OCI-LY7 (cell line): ENCODE measurements at regions not wholly inside any gene's neighbourhood (a gene's known extent, or its start where the extent isn't known, plus 50 kb on each side); places are given as distances from the start of the nearest gene placed in this dataset.

Source experiments
- CTCF ChIP-seq: fragments of 200-600 bp; sonication (generic); conservative IDR thresholded peaks from 2 replicates; pipeline ENCODE4 v1.5.1; 2014; ENCODE audit warnings: mild to moderate bottlenecking, antibody characterized with exemption, low read length, moderate library complexity, mixed read lengths
- EZH2phosphoT487 ChIP-seq: fragments of 200-600 bp; sonication (generic); IDR thresholded peaks from 2 replicates; pipeline ENCODE4 v1.6.1; 2018; ENCODE audit warnings: low read depth, borderline replicate concordance, mild to moderate bottlenecking, mixed run types, antibody characterized with exemption, low read length, moderate library complexity, mixed read lengths

- TF ChIP-seq CTCF = no peak
- no peak for TF ChIP-seq EZH2phosphoT487
Measured at GRCh38 chr10:33939892-33940291, 605.4 kb upstream of the NRP1 start.
